ENCODE measurements at regions not wholly inside any gene's neighbourhood (a gene's known extent, or its start where the extent isn't known, plus 50 kb on each side); places are given as distances from the start of the nearest gene placed in this dataset.
A peak's percentile ranks its signal among the peaks of the same experiment; 100 is the strongest.

DNA sequence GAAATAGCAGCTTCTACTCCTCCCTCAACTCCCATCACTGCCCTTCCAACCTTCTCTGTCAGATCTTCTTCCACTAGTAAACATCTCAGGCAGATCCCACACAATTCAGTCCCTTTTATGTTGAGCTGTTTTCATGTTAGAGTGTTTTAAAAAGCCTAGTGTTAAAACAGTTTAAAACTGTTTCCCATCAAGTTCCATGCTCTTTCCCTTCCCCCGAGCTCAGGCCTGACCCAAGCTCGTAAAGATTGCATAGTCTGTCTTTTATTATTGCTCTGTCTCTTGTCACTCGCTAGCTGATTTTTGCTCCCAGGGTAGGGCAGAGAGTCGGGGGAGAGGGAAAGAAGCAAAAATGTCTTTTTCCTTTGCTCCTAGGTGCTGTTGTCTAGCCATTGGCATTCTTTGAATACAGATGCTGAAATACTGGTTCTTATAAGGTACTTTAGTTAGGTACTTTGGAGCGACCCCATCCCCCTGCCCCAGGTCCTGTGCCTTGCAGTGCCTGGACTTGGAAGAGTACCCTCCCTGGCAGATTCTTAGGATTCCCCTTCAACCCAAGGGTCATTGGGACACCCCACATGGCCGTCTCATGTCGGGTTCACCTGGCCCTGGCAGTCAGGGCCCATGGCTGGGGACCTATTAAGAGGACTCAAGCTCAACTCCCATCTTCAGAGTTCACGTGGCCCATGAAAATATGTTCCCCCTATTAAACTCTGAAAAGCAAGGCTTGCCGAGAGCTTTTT lies 101.2 kb upstream of the ARMC2 start:
- Histone ChIP-seq H3K27me3 (no peaks in the 10 kb centered on the region), H3K9me3 (no peaks in the 10 kb centered on the region), H3K4me3 (no peak overlapping the region), H3K36me3 (no peaks in the 10 kb centered on the region), H3K27ac (peak overlapping the region; percentile 76), H3K4me1 (peaks cover 11% of the 10 kb centered on the region)
- DNase-seq (ENCODE audit: extremely low spot score in 2 of 2) = no peak
- intact Hi-C loops (cut with DNase I) = no loop called here
- TF ChIP-seq POLR2AphosphoS5 (IDR thresholded peaks at IDR 0.05; ENCODE audit: insufficient read depth in 1 of 2, low read depth in 1 of 2) (peak in 1 of 2 donors; percentile 33), POLR2A (IDR thresholded peaks at IDR 0.05) (no peak)

DNA sequence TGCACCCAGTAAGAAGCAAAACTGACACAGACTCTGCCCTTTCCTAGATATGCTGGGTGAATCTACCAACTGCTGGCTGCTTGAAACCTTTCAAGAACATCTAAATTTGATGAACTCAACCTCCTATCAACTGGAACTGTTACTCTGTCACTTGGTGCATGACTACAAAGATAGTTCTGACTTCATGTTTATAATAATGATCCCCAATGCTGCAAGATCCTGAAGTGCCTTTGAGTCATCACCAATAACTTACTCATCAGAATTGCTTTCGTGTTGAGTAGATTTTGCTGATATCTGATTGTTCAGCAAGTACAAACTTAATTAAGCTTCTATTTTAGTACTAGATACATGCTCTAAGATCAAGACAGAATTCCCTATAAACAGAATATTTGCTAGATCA lies 100.2 kb upstream of the ARMC2 start:
- no peaks in the 10 kb centered on the region for H3K9me3 ChIP-seq
- H3K36me3 ChIP-seq = no peaks in the 10 kb centered on the region
- H3K27ac ChIP-seq = no peak overlapping the region
- intact Hi-C loops (cut with DNase I) = no loop called here
- no peak for DNase-seq (ENCODE audit: extremely low spot score in 2 of 2)
- H3K27me3 ChIP-seq = no peaks in the 10 kb centered on the region
- TF ChIP-seq, protein P1, sequence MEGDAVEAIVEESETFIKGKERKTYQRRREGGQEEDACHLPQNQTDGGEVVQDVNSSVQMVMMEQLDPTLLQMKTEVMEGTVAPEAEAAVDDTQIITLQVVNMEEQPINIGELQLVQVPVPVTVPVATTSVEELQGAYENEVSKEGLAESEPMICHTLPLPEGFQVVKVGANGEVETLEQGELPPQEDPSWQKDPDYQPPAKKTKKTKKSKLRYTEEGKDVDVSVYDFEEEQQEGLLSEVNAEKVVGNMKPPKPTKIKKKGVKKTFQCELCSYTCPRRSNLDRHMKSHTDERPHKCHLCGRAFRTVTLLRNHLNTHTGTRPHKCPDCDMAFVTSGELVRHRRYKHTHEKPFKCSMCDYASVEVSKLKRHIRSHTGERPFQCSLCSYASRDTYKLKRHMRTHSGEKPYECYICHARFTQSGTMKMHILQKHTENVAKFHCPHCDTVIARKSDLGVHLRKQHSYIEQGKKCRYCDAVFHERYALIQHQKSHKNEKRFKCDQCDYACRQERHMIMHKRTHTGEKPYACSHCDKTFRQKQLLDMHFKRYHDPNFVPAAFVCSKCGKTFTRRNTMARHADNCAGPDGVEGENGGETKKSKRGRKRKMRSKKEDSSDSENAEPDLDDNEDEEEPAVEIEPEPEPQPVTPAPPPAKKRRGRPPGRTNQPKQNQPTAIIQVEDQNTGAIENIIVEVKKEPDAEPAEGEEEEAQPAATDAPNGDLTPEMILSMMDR (IDR thresholded peaks at IDR 0.05) = no peak
- no peak overlapping the region for H3K4me3 ChIP-seq
- H3K4me1 ChIP-seq = peaks cover 12% of the 10 kb centered on the region

DNA sequence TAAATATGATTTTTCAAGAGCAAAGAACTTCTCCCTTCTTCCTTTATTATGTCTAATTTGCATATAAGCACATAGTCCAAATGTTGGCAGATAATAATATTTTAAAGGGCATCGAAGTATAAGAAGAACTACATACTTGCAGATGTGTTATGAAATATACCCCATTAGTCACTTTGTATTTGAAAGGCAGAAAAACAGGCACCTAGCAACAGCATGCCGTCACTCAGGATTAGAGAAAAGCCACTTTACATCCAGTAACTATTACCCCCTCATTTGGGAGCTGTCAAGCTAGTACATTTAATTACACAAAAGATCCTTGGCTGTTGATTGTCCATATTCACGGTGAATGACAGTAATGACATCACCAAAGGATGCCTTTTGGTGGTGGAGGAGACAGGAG lies 99.3 kb upstream of the ARMC2 start:
- Histone ChIP-seq H3K27ac (no peak overlapping the region), H3K4me3 (no peak overlapping the region), H3K36me3 (no peaks in the 10 kb centered on the region), H3K9me3 (no peaks in the 10 kb centered on the region), H3K27me3 (no peaks in the 10 kb centered on the region), H3K4me1 (peaks cover 16% of the 10 kb centered on the region)
- DNase-seq (ENCODE audit: extremely low spot score in 2 of 2) = no peak
- TF ChIP-seq, protein P1 (IDR thresholded peaks at IDR 0.05) = no peak
- no peak for TF ChIP-seq POLR2A (IDR thresholded peaks at IDR 0.05)
- no peak for TF ChIP-seq POLR2AphosphoS5 (IDR thresholded peaks at IDR 0.05; ENCODE audit: insufficient read depth in 1 of 2, low read depth in 1 of 2)
- intact Hi-C loops (cut with DNase I) = no loop called here

DNA sequence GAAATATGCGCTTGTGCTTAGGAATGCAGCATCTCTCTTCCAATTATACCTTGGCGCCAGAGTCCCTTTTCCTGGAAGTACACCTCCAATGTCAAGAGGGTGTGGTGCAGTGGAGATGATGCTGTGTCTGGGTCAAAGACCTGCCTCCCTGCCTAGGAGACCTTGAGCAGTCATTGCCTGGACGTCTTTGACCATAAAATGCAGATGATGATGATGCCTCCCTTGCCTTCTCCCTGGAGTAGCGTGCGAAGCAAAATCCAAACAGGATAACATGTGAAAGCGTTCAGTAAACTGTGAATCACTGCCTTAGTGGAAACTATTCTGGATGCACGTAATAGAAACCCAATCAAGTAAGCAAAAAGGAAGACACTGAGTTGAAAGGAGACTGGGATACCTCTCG lies 97.4 kb upstream of the ARMC2 start:
- Histone ChIP-seq H3K27ac (no peak overlapping the region), H3K4me1 (peaks cover 22% of the 10 kb centered on the region), H3K9me3 (no peaks in the 10 kb centered on the region), H3K36me3 (no peaks in the 10 kb centered on the region), H3K4me3 (no peak overlapping the region), H3K27me3 (no peaks in the 10 kb centered on the region)
- TF ChIP-seq, protein P1 (IDR thresholded peaks at IDR 0.05) = no peak
- no peak for TF ChIP-seq POLR2AphosphoS5 (IDR thresholded peaks at IDR 0.05; ENCODE audit: insufficient read depth in 1 of 2, low read depth in 1 of 2)
- no peak for TF ChIP-seq POLR2A (IDR thresholded peaks at IDR 0.05)
- DNase-seq (ENCODE audit: extremely low spot score in 2 of 2) = no peak
- intact Hi-C loops (cut with DNase I) = no loop called here

DNA sequence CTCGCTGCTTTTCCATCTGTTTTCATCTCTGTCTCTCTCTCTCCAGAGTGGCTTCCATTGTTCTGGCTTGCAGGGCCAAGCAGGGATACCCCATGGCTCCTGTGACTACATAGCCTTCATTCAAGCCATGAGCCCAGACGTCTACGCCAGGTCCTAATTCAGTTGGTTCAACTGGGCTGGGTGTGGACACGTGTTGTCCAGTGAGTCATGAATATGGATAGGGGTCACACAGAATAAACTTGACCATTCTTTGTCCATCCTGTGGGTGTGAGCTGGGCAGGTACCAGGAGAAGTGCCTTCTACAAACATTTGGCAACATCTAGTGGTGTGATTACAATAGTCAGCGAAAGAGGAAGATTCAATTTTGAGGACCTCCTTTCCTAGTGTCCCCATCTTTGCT lies 96.9 kb upstream of the ARMC2 start:
- DNase-seq (ENCODE audit: extremely low spot score in 2 of 2) = no peak
- intact Hi-C loops (cut with DNase I) = no loop called here
- Histone ChIP-seq H3K9me3 (no peaks in the 10 kb centered on the region), H3K27ac (no peak overlapping the region), H3K27me3 (no peaks in the 10 kb centered on the region), H3K4me1 (peaks cover 20% of the 10 kb centered on the region), H3K36me3 (no peaks in the 10 kb centered on the region), H3K4me3 (no peak overlapping the region)
- TF ChIP-seq POLR2AphosphoS5 (IDR thresholded peaks at IDR 0.05; ENCODE audit: insufficient read depth in 1 of 2, low read depth in 1 of 2) (no peak), POLR2A (IDR thresholded peaks at IDR 0.05) (no peak)

DNA sequence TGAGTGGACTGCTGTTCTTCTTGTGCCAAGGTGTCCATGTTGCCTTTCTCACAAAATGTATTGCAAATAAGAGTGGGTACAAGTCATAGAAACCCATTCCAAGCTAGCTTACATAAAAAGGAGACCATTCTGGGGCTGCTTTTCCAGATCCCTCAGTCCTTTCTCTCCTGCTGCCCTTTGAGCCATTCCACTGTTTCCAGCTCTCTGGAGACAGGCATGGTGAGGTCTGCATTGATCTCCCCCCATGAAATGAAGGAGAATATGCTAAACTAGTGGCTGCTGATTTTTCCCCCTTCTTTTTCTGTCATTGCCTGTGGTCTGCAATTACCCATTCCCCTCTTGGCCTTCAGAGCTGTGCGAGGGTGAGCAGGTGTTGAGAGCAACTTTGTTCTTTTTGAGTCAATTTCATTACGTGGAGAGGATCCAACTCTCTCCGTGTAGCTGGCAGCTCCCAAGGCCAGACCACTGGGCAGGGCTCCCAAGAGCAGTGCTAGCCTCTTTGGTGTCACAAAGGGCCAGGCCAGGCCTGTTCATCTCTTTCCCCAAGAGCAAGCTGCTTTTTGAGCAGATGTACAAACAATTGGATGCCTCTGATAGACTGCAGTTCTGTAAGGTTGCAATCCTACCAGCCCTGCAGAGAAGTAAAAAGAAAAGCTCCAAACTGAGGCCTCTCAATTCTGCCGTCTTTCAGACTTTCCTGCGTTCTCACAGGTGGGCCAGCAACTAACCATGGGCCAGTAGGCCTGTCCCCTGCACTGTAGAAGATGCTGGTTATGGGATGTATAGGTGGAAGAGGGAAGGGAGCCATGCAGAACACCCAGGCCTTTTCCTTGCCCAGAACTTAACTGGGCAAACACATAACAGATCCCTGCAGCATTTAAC lies 96.1 kb upstream of the ARMC2 start:
- no peaks in the 10 kb centered on the region for H3K36me3 ChIP-seq
- H3K27ac ChIP-seq = no peak overlapping the region
- no peaks in the 10 kb centered on the region for H3K9me3 ChIP-seq
- DNase-seq (ENCODE audit: extremely low spot score in 2 of 2) = no peak
- peaks cover 17% of the 10 kb centered on the region for H3K4me1 ChIP-seq
- H3K4me3 ChIP-seq = no peak overlapping the region
- no peaks in the 10 kb centered on the region for H3K27me3 ChIP-seq
- TF ChIP-seq, protein P1 (IDR thresholded peaks at IDR 0.05) = no peak
- no peak for TF ChIP-seq POLR2AphosphoS5 (IDR thresholded peaks at IDR 0.05; ENCODE audit: insufficient read depth in 1 of 2, low read depth in 1 of 2)
- intact Hi-C loops (cut with DNase I) = no loop called here

Data from vagina (tissue), 2 donors.